ENCODE measurements at regions not wholly inside any gene's neighbourhood (a gene's known extent, or its start where the extent isn't known, plus 50 kb on each side); places are given as distances from the start of the nearest gene placed in this dataset.

GRCh38 chr2:207276248-207276647 is 110.5 kb upstream of the KLF7 start:
- TF ChIP-seq GATA2 (IDR thresholded peaks at IDR 0.05; ENCODE audit: low read depth, low read length), result no peak
- no peak for TF ChIP-seq GATA3 (IDR thresholded peaks at IDR 0.05; ENCODE audit: low read depth, low read length)
